ENCODE measurements at regions not wholly inside any gene's neighbourhood (a gene's known extent, or its start where the extent isn't known, plus 50 kb on each side); places are given as distances from the start of the nearest gene placed in this dataset.
"Not testable (repeated sequence)": the region's sequence is repeated elsewhere in the genome, so short reads cannot be mapped to it uniquely, and the experiment has no call there.

DNA sequence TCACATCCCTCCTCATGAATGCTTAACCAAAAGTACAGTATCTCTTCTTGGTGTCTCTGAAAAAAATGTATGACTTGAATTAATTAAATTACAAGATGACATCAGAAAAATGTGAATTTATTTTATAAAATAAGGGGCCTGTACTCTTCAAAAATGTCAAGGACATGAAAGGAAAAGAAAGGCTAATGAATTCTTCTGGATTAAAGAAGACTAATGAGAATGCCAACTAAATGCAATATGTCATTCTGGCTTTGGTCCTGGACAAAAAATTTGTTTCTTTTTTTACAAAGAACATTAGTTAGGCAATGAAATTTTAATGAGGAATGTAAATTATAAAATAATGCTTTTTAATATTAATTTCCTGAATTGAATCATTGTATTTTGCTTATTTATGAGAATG is 1125.7 kb downstream of the DNAJB9 start:
- Histone ChIP-seq H3K4me1 (no peaks in the 10 kb centered on the region), H3K36me3 (no peaks in the 10 kb centered on the region), H3K27ac (no peak overlapping the region), H3K9me3 (no peaks in the 10 kb centered on the region), H3K4me3 (no peak overlapping the region), H3K27me3 (no peaks in the 10 kb centered on the region)
- intact Hi-C loops (cut with DNase I): no loop called here
- no peak for TF ChIP-seq POLR2A (IDR thresholded peaks at IDR 0.05)
- TF ChIP-seq, protein P1, sequence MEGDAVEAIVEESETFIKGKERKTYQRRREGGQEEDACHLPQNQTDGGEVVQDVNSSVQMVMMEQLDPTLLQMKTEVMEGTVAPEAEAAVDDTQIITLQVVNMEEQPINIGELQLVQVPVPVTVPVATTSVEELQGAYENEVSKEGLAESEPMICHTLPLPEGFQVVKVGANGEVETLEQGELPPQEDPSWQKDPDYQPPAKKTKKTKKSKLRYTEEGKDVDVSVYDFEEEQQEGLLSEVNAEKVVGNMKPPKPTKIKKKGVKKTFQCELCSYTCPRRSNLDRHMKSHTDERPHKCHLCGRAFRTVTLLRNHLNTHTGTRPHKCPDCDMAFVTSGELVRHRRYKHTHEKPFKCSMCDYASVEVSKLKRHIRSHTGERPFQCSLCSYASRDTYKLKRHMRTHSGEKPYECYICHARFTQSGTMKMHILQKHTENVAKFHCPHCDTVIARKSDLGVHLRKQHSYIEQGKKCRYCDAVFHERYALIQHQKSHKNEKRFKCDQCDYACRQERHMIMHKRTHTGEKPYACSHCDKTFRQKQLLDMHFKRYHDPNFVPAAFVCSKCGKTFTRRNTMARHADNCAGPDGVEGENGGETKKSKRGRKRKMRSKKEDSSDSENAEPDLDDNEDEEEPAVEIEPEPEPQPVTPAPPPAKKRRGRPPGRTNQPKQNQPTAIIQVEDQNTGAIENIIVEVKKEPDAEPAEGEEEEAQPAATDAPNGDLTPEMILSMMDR (IDR thresholded peaks at IDR 0.05): no peak
- DNase-seq: no peak
- no peak for ATAC-seq

DNA sequence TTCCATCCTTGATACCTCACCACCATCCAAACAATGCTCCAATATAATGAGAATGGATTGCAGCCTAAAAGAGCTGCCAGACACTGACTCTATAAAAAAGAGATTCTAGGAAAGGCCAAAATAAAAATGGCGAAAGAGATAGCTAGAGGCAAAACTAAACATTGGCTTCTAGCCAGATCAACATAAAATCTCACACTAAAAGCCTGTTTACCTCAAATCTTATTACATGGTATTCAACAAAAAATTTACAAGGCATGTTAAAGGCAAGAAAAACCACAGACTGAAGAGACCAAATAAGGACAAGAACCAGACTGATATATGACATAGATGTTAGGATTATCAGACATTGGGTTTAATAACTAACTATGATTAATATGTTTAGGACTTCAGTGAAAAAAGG is 1127.0 kb downstream of the DNAJB9 start:
- Histone ChIP-seq H3K4me3 (no peak overlapping the region), H3K27me3 (no peaks in the 10 kb centered on the region), H3K36me3 (no peaks in the 10 kb centered on the region), H3K4me1 (no peaks in the 10 kb centered on the region), H3K27ac (no peak overlapping the region), H3K9me3 (no peaks in the 10 kb centered on the region)
- DNase-seq (no peak), ATAC-seq (no peak)
- TF ChIP-seq POLR2A (IDR thresholded peaks at IDR 0.05): no peak
- TF ChIP-seq, protein P1 (IDR thresholded peaks at IDR 0.05): no peak
- intact Hi-C loops (cut with DNase I): no loop called here
- 54% methylated on average over 1 of the region's 1 CpG for WGBS (ENCODE audit: insufficient coverage, low coverage, low lambda C conversion rate, missing lambda C conversion rate)

DNA sequence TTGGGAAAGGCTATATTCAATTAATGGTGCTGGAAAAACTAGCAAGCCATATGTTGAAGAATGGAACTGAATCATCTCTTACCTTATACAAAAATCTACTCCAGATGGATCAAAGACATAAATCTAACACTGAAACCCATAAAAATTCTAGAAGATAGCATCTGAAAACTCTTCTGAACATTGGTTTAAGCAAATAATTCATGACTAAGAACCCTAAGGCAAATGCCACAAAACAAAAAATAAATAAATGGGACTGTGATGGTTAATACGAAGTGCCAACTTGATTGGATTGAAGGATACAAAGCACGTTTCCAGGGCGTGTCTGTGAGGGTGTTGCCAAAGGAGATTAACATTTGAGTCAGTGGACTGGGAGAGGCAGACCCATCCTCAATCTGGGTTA is 1130.0 kb downstream of the DNAJB9 start:
- 65% methylated on average over 3 of the region's 3 CpGs for WGBS (ENCODE audit: insufficient coverage, low coverage, low lambda C conversion rate, missing lambda C conversion rate)
- Histone ChIP-seq H3K27me3 (no peaks in the 10 kb centered on the region), H3K4me1 (no peaks in the 10 kb centered on the region), H3K27ac (no peak overlapping the region), H3K9me3 (no peaks in the 10 kb centered on the region), H3K36me3 (no peaks in the 10 kb centered on the region), H3K4me3 (no peak overlapping the region)
- intact Hi-C loops (cut with DNase I): no loop called here
- TF ChIP-seq, protein P1 (IDR thresholded peaks at IDR 0.05): no peak
- TF ChIP-seq POLR2A (IDR thresholded peaks at IDR 0.05): no peak
- ATAC-seq (no peak), DNase-seq (no peak)

DNA sequence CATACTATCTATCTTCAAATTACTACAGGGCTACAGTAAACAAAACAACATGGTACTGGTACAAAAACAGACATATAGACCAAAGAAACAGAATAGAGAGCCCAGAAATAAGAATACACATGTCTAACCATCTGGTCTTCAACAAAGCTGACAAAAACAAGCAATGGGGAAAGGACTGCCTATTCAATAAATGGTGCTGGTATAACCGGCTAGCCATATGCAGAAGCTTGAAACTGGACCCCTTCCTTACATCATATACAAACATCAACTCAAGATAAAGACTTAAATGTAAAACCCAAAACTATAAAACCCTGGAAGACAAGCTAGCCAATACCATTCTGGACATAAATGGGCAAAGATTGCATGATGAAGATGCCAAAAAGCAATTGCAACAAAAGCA is 1143.7 kb downstream of the DNAJB9 start:
- 63% methylated on average over 1 of the region's 1 CpG for WGBS (ENCODE audit: insufficient coverage, low coverage, low lambda C conversion rate, missing lambda C conversion rate)
- H3K27ac ChIP-seq: no peak overlapping the region
- no peaks in the 10 kb centered on the region for H3K36me3 ChIP-seq
- H3K9me3 ChIP-seq: no peaks in the 10 kb centered on the region
- DNase-seq: no peak
- ATAC-seq: no peak
- intact Hi-C loops (cut with DNase I): no loop called here
- TF ChIP-seq POLR2A (IDR thresholded peaks at IDR 0.05): no peak
- TF ChIP-seq, protein P1 (IDR thresholded peaks at IDR 0.05): no peak
- H3K4me3 ChIP-seq: no peak overlapping the region
- no peaks in the 10 kb centered on the region for H3K4me1 ChIP-seq
- no peaks in the 10 kb centered on the region for H3K27me3 ChIP-seq

DNA sequence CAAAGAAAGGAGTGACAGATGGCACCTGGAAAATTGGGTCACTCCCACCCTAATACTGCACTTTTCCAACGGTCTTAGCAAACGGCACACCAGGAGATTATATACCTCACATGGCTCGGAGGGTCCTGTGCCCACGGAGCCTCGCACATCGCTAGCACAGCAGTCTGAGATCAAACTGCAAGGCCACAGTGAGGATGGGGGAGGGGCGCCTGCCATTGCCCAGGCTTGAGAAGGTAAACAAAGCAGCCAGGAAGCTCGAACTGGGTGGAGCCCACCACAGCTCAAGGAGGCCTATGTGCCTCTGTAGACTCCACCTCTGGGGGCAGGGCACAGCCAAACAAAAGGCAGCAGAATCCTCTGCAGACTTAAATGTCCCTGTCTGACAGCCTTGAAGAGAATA is 1149.7 kb downstream of the DNAJB9 start:
- H3K4me3 ChIP-seq; H3K9me3 ChIP-seq; H3K27me3 ChIP-seq; DNase-seq; H3K4me1 ChIP-seq; intact Hi-C loops (cut with DNase I); ATAC-seq; H3K27ac ChIP-seq; H3K36me3 ChIP-seq: not testable (repeated sequence)
- WGBS (ENCODE audit: insufficient coverage, low coverage, low lambda C conversion rate, missing lambda C conversion rate): 47% methylated on average over 3 of the region's 8 CpGs

All from right lobe of liver (tissue), 6 donors.